Stomach (tissue), 4 donors: ENCODE measurements at regions not wholly inside any gene's neighbourhood (a gene's known extent, or its start where the extent isn't known, plus 50 kb on each side); places are given as distances from the start of the nearest gene placed in this dataset.

ENCODE experiments used
- CTCF ChIP-seq, 7 experiments: fragments of 450-650 bp in 4 of 7; fragments of 200-600 bp in 3 of 7; sonication (generic) in 3 of 7; IDR thresholded peaks; one replicate each; pipeline ENCODE4 v1.5.1; 2016 to 2019; ENCODE audit warnings: antibody characterized with exemption in 7 of 7, control low read depth in 2 of 7, mild to moderate bottlenecking in 1 of 7
- EP300 ChIP-seq: sonication (generic); formaldehyde crosslinking; IDR thresholded peaks from one replicate; pipeline ENCODE4 v1.6.1; 2017; ENCODE audit warnings: antibody characterized with exemption
- POLR2A ChIP-seq, 4 donors: fragments of 450-650 bp; IDR thresholded peaks; one replicate each; pipeline ENCODE4 v1.6.1; 2016; ENCODE audit warnings: antibody characterized with exemption in 4 of 4, control low read depth in 2 of 4, mild to moderate bottlenecking in 1 of 4, moderate library complexity in 1 of 4
- POLR2AphosphoS5 ChIP-seq, 3 donors: sonication (generic); formaldehyde crosslinking; IDR thresholded peaks; one replicate each; pipeline ENCODE4 v1.6.1; 2016; ENCODE audit warnings: antibody characterized with exemption in 3 of 3

- TF ChIP-seq CTCF (IDR thresholded peaks at IDR 0.05) = no peak
- TF ChIP-seq EP300 = no peak
- no peak for TF ChIP-seq POLR2AphosphoS5 (IDR thresholded peaks at IDR 0.05)
- no peak for TF ChIP-seq POLR2A (IDR thresholded peaks at IDR 0.05)
Observed at GRCh38 chr19:5237939-5238480, 102.6 kb downstream of the PTPRS start.
